Ureter (tissue), 1 donor: ENCODE measurements at regions not wholly inside any gene's neighbourhood (a gene's known extent, or its start where the extent isn't known, plus 50 kb on each side); places are given as distances from the start of the nearest gene placed in this dataset.
"Not testable (repeated sequence)": the region's sequence is repeated elsewhere in the genome, so short reads cannot be mapped to it uniquely, and the experiment has no call there.

Source experiments
- DNase-seq: peaks from one replicate; pipeline ENCODE4 v3.0.0-alpha.2; 2020; ENCODE audit warnings: low spot score
- donor health status: DM: yes; HTN: yes; CAD: no.

DNA sequence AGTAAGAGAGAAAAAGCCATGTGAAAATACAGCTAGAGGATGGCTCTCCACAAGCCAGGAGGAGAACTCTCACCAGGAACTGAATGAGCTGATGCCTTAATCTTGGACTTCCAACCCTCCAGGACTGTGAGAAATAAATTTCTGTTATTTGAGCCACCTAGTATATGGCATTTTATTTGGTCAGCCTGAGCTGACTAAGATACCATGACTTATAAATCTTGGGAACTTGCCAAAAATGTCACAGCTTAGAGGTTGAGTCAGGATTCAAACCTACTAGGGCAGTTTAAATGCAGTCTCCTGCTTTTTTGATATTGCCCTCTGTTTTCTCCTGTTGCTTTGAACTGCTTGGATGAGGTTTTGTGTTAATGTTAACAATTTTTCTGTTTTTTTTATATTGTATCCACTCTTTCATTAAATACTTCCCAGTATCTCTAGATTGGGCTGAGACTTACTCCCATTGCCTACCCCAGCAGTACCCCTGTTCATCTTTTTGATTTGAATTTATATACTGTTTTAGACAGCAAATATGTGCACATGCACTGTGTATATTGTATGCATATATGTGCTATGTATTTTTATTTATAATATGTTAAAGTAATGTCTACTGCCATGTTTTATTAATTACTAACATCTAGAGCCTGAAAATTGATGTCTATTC lies 1223.2 kb downstream of the OTOL1 start:
- no peak for DNase-seq

DNA sequence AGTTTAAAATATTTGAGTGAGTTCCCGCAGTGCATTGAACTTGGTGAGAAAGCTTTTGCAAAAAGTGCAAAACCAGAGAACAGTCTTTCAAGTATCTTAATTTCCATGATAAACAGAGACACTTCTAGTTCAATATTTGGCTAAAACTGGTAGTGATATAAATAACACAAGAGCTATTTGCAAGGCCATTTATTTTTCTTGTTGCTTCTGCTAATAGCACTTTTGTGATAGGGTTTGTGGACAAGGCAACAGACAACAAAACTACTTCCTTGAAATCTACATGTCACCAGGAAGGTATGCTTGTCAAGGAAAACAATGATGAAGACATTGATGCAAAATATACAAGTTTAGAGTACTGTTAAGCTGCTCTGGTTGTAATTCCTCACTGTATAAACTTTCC lies 1225.1 kb downstream of the OTOL1 start:
- no peak for DNase-seq

DNA sequence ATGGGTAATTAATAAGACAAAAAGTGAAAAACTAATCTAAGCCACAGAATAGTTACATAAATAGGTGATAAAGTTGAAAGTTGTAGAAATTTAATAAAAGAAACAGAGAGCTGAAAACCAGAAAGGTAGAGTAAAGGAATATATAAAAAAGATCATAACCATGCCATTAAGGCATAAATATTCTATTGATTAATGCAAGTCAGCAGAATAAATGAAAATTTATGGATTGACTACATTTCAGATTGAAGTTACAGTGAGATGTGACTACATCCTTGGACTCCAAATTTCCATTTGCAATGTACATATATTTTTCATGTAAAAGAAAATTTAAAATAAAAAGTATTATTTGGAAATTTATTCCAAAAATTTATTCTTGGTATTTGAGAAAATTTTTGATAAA lies 1225.7 kb downstream of the OTOL1 start:
- DNase-seq: no peak

DNA sequence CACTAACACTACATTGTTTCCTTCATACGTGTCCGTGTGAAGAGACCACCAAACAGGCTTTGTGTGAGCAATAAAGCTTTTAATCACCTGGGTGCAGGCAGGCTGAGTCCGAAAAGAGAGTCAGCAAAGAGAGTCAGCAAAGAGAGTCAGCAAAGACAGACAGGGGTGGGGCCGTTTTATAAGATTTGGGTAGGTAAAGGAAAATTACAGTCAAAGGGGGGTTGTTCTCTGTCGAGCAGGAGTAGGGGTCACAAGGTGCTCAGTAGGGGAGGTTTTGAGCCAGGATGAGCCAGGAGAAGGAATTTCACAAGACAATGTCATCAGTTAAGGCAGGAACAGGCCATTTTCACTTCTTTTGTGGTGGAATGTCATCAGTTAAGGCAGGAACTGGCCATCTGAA lies 1226.2 kb downstream of the OTOL1 start:
- DNase-seq: not testable (repeated sequence)

DNA sequence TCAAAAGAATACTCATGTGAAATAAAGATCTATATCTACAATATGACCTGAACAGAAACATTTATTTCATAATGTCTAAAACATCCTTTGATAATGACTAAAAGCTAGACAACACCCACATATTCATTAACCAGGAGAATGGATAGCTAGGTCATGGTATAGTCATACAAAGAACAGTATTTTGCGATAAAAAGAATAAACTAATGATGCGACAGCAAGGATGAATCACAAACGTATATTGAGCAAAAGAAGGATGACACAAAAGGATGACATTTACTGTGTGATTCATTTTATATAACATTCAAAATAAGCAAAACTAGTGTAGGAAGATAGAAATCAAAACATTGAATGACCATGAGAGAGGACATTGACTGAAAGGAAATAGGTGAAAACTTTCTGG lies 1233.1 kb downstream of the OTOL1 start:
- DNase-seq: no peak

DNA sequence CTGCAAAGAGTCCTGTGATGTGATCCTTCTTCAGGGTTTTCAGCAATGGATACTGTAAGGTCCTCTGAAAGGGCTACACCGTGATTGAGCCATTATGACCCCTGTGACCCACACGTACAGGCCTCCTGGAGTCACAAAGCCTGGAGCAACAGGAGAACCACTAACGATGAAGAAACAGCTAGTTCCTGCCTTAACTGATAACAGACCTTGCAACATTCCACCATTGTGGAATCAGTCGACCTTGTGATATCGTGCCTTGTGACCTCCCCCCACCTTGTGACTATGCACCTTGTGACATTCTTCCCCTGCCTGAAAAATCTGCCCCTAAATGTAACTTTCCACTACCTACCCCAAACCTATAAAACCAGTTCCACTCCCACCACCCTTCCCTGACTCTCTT lies 1235.4 kb downstream of the OTOL1 start:
- DNase-seq: not testable (repeated sequence)

DNA sequence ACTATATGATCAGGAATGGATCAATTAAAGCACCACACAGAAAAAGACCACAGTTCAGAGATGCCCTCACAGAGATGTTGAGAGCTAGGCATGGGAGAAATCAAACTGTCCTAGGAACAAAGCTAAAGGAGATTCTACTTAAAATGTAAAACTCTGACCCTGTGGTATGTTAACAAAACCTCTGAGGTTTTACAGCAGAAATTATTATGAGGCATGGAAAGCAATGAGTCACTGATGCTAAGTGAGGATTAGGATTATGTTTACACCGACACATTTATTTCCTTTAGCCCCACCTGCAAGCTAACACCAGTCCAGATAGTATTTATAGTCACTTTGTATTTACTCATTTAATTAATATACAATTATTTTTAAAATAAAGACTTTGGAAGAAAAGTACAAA lies 1242.2 kb downstream of the OTOL1 start:
- no peak for DNase-seq

DNA sequence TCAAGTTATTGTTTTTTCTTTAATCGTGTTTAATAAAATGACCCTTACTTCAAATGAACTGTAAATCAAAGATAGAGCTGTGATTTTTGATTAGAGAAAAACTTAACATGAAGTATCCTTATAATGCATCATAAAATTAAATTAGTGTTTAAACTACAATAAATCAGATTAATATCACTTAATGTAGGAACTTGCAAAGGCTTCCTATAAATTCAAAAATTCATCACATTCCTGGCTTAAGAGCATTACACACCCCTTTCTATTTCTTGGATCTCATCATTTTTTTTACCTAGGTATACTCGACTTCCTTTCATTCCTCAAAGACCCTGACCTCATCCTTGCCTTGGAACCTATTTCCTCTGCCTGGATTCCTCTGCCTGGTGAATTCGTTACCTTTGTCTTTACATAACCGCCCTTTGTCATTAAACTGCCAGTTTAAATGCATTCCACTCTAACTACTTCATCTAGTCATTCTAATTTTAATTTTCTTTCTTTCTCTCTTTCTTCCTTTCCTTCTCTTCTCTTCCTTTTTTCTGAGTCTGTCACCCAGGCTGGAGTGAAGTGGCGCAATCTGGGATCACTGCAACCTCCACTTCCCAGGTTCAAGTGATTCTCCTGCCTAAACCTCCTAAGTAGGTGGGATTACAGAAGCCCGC lies 1244.5 kb downstream of the OTOL1 start:
- no peak for DNase-seq

DNA sequence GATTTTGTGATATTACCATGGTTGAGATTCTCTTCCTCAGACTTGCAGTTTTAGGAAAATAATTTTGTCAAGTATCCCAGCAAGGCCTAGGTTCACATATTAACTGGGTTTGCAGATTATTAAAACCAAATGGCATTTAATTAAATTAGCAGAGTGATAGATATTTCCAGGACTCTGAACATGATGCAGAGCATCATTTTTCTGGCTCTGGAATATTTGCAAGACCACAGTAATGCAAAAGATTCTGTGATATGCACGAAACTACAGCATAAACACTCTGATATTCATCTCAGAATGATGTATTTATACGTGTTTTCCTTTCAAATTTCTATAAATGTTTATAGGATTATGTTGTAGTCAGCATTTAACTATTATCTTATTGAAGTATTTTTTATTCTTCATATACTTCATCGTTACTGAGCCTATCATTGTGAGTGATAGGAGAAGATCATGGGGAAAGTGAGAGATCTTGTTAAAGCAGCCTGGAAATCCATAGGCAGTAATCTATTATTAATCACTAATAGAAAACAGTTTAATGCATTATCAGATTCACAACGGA lies 1245.6 kb downstream of the OTOL1 start:
- DNase-seq: no peak

DNA sequence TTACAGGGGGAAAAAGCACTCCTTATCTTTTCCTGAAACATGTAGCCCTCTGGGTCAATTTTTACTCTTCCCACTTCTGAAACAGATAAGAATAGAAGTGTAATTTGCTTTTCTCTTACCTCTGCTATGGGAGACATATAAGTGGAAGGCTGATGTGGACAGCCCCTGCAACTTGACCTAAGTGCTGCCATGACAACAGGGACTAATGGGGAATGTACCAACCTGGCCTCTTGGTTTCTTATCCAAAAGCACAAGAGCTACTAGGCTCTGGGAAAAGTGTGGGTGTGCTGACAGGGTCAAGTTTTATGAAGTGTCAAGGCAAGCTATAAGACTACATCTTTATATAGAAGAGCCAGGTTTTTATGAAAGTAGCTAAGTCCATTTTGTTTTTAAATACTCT lies 1246.5 kb downstream of the OTOL1 start:
- DNase-seq: no peak

DNA sequence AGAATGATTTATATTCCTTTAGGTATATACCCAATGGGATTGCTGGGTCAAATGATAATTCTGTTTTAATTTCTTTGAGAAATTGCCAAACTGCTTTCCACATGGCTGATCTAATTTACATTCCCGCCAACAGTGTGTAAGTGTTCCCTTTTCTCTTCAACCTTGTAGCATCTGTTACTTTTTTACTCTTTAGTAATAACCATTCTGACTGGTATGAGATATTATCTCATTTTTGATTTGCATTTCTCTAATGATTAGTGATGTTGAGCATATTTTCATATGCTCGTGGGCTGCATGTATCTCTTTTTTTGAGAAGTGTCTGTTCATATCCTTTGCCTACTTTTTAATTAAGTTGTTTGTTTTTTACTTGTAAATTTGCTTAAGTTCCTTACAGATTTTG lies 1264.2 kb downstream of the OTOL1 start:
- DNase-seq: no peak

DNA sequence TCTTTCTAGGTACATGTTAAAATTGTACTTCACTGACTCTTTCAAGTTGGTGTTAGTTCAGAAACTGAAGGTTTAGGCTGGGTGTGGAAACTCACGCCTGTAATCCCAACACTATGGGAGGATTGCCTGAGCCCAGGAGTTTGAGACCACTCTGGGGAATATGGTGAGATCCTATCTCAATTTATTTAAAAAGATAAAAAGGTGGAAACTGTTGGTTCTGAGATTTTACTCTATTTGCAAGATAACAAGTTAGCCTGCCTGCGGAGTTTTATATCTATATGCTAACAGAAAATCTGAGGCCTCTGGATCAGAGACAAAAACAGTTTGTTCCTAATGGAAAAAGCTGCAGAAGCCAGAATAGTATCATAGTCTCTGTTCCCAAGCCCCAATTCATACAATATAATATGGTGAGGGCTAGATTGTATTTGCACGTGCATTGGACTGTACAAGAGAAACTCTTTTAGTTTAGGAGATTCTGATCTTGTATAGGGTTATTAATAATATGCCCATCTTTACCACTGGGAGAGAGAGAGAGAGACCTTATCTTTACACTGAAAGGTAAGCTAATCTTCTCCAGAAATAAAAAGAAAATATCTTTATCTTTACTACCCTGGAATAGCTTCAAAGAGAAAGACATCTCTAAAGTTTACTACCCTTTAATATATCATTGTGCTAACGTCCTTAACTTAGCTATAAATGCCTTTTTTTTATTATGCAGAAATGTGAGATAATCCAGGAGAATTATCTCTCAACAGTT lies 1267.6 kb downstream of the OTOL1 start:
- no peak for DNase-seq

DNA sequence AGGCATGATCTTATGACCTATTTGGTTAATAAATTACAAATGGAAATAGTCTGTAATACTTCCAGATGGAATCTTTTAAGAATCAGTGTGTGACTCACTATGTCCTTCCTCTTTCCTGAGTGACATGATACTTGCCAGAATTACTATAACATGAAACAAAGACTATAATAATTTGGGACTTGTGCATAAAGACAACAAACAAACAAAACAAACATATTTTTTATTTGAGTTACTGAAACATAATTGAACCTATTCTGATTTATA lies 1268.1 kb downstream of the OTOL1 start:
- DNase-seq: no peak

DNA sequence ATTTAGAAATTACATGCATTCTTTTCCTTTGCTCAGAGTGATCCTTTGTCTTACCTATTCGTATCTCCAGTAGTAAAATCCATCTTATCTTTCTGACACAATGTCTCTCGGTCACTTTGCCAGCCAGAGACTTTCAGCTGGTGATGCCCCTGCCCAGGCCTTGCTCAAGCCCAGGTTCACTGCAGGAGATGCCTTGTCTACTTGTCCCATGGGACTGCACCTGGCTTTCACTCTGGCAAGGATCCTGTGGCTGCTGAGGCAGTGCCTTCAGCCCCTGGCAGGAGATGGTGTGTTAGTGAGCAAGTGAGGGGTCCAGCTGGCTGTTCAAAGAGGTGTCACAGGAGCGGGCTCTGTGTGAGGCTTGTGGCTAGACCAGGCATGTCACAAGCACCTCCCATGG lies 1268.9 kb downstream of the OTOL1 start:
- DNase-seq: no peak

DNA sequence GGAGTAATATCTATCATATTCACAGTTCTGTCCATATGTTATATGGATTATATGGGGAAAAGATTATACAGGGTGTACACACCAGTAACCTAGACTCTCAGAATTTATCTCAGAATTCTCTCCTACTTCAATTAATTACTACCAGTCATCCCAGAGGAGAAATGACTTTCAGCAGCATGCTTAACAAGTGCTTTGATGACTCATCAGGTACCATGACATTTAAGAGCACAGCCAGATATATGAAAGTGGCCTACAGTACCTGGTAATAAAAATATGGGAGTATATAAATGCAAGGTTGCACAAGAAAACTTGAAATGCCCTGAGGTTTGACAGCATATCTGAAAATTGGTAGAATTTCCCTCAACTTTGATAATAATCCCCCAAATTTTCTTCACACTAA lies 1273.0 kb downstream of the OTOL1 start:
- DNase-seq: no peak

DNA sequence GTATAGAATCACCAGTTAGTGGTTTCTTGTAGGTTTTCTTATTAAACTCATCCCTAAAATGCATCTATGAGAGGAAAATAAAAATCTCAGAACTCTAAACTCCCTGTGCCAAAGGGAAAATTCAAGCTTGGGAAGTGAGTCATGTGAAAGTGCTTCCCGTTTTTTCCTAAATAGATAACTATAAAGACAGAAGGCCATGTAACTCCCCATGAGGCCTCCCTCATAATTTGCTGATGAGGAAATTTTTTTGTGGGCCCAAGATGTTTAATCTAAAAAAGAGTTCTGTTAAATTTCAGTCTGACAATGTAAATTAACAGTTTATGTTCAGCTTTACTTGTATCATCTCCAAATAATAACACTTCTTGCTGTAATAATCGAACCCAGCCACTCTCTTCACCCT lies 1273.9 kb downstream of the OTOL1 start:
- no peak for DNase-seq

DNA sequence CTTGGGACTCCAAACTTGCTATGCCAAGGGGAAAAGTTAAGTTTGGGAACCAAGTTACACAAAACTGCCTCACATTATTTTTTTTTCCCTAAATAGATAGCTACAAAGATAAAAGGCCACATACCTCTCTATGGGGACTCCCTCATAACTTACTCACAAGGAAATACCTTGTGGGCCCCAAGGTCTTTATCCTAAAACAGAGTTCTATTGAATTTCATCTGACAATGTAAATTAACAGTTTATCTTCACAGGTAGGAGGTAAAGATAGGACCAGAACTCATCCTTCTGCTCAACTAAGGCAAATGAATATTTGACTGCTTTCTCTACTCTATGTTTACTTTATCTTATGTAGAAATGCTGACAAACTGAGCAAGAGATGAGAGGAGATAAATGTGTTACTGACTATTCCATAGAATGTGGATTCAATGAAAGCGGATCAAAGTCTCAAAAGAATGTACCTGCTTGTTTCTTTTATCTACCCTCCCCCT lies 1278.0 kb downstream of the OTOL1 start:
- no peak for DNase-seq

DNA sequence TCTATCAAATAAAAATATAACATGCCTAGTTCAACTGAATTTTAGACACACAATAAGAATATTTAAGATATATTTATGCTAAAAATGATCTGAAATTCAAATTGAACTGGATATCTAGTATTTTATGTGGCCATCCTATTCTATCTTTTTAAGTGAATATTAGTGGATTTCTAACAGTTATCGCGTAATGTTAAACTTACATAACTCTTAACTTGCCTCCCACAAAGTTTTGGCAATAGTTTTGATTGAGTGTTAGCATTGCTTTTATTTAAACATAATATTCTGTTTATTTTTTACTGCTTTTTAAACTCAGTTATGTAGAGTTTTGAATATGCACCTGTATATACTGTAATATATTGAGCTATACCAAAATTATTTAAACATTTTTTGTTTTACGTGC lies 1279.5 kb downstream of the OTOL1 start:
- DNase-seq: no peak

DNA sequence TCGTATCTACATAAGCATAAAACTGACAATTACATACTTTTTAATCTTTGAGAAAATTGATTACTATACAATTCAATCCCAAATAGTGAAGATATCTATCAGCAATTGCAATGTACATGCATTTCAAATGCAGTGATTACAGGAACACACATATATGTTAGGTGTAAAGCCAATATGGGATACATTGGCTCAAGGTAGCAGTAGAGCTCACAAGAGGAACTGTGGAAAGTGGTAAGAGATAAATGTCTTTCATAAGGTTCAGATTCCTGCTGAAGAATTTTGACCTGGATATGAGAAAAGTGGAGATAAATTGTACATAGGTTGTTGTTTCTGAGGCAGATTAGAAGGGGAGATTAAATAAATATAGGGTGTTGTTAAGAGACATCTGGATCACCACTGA lies 1280.5 kb downstream of the OTOL1 start:
- no peak for DNase-seq

DNA sequence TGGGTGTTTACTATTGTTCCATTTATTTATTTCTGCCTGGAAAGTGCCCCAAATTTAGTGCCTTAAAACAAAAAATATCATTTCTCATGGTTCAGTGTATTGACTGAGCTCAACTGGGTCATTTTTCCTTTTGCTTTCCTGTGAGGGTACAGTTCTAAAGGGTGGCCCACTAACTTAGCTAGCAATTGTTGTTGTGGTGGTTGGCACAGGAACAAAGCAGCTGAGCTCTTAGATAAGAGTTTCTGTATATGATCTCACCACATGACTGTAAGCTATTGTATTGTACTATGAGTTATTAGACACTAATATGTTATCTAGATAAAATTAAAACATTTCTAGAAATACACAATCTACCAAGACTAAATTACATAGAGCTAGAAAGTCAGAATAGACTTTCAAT lies 1283.7 kb downstream of the OTOL1 start:
- no peak for DNase-seq

DNA sequence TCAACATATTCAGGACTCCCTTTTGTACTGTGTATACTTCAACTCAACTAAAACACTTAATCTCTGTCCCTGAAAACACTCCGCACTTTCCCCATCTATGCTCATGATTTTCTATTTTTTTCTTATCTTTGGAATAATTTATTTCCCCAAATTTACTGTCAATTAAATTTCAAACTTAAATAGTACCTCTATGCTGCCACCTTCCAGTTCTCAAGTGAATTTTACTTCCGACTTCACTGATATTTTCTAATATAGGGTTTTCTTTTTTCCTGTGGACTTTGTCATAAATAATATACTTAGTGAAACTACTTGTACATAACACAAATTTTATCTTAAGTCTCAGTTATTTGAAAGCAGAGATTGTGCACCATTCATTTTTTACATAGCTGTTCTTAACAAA lies 1303.3 kb downstream of the OTOL1 start:
- no peak for DNase-seq

DNA sequence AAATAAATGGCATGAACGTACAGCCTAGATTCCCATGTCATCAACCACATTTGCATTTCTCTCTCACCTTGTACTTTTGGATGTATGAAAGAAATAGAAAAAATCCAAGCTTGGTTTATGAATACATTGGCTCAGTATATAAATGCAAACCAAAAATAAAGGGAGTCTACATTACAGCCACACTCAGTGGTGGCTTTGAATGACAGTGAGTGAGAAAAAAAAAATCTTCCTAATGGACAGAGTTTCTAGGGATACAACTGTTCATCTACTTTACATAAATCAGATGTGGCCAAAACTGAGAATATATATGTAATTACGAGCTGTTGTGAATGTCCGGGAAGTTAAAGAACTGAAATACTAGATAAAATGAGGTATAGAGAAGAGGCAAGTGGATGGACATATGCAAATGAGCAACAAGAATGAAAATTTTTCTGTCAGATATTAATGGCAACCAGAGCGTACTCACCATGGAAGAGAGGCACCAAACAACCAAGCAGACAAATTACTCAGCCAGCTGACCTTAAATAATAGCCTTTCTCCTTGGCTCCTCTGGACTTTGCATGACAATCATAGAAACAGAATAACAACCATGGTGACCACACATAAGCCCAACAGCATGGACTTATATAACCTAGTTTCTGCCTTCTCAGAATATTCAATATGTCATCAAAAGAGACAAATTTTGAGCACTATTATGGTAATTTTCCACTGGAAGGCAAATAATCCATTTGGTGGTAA lies 1305.8 kb downstream of the OTOL1 start:
- DNase-seq: no peak
